ENCODE measurements at regions not wholly inside any gene's neighbourhood (a gene's known extent, or its start where the extent isn't known, plus 50 kb on each side); places are given as distances from the start of the nearest gene placed in this dataset.

DNA sequence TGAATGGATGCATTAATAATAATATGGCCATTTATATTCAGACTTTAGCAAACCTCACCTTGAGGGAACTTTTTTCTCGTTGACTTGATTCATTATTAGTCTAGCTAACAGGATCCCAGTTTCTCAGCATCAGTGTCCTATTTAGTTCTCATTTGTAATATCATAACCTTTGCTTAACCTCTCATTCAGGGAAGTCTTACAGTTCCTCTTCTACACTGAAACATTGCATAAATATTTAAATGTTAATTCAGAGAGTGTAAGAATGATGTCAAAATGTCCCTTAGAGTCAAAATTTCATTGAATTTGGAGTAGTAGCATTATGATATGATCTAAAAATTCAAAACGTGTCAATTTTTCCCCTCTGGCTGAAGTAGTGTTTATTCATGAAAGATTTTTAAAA, 650.1 kb downstream of the EFNA5 start:
- TF ChIP-seq ZBTB48 (tag by site-specific recombination; IDR thresholded peaks at IDR 0.05) = no peak
- TF ChIP-seq, protein P1, sequence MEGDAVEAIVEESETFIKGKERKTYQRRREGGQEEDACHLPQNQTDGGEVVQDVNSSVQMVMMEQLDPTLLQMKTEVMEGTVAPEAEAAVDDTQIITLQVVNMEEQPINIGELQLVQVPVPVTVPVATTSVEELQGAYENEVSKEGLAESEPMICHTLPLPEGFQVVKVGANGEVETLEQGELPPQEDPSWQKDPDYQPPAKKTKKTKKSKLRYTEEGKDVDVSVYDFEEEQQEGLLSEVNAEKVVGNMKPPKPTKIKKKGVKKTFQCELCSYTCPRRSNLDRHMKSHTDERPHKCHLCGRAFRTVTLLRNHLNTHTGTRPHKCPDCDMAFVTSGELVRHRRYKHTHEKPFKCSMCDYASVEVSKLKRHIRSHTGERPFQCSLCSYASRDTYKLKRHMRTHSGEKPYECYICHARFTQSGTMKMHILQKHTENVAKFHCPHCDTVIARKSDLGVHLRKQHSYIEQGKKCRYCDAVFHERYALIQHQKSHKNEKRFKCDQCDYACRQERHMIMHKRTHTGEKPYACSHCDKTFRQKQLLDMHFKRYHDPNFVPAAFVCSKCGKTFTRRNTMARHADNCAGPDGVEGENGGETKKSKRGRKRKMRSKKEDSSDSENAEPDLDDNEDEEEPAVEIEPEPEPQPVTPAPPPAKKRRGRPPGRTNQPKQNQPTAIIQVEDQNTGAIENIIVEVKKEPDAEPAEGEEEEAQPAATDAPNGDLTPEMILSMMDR (tag by site-specific recombination; IDR thresholded peaks at IDR 0.05) = no peak

Measured in HEK293 (cell line).